HUES48 (cell line): ENCODE measurements at regions not wholly inside any gene's neighbourhood (a gene's known extent, or its start where the extent isn't known, plus 50 kb on each side); places are given as distances from the start of the nearest gene placed in this dataset.

ENCODE experiments used
- H3K27ac ChIP-seq: one replicate; pipeline ENCODE4 v1.7.0; 2013; ENCODE audit warnings: low read depth, low read length, inconsistent platforms
- H3K27me3 ChIP-seq: 2 replicates; pipeline ENCODE4 v1.6.1; 2013; ENCODE audit warnings: mild to moderate bottlenecking, low read length; ENCODE audit not compliant: control insufficient read depth, insufficient read depth
- H3K36me3 ChIP-seq: 2 replicates; pipeline ENCODE4 v1.6.1; 2013; ENCODE audit warnings: low read length; ENCODE audit not compliant: control insufficient read depth, insufficient read depth
- H3K4me1 ChIP-seq: 2 replicates; pipeline ENCODE4 v1.6.1; 2013; ENCODE audit warnings: mild to moderate bottlenecking, low read length; ENCODE audit not compliant: control insufficient read depth, insufficient read depth
- H3K4me3 ChIP-seq: 2 replicates; pipeline ENCODE4 v1.5.1; 2013; ENCODE audit warnings: mild to moderate bottlenecking, low read depth, low read length
- H3K9ac ChIP-seq: 2 replicates; pipeline ENCODE4 v1.6.1; 2013; ENCODE audit warnings: mild to moderate bottlenecking, low read depth, low read length, moderate library complexity
- H3K9me3 ChIP-seq: 2 replicates; pipeline ENCODE4 v1.6.1; 2013; ENCODE audit warnings: low read length; ENCODE audit not compliant: control insufficient read depth, insufficient read depth

GRCh38 chr4:14767142-14767541 lies 235.1 kb upstream of the CPEB2 start:
- Histone ChIP-seq H3K9me3 (no peaks in the 10 kb centered on the region), H3K36me3 (no peaks in the 10 kb centered on the region), H3K9ac (no peak overlapping the region), H3K4me1 (no peaks in the 10 kb centered on the region), H3K27ac (no peak overlapping the region), H3K27me3 (peaks cover 4% of the 10 kb centered on the region; the same call in 1 of the 2 replicates), H3K4me3 (no peak overlapping the region)

GRCh38 chr4:14768449-14768848 lies 233.8 kb upstream of the CPEB2 start:
- Histone ChIP-seq H3K4me1 (no peaks in the 10 kb centered on the region), H3K9ac (no peak overlapping the region), H3K36me3 (no peaks in the 10 kb centered on the region), H3K9me3 (no peaks in the 10 kb centered on the region), H3K27me3 (peaks cover 4% of the 10 kb centered on the region; the same call in 1 of the 2 replicates), H3K27ac (no peak overlapping the region), H3K4me3 (no peak overlapping the region)

GRCh38 chr4:14769993-14770392 lies 232.3 kb upstream of the CPEB2 start:
- no peak overlapping the region for H3K4me3 ChIP-seq
- H3K36me3 ChIP-seq, result no peaks in the 10 kb centered on the region
- H3K27ac ChIP-seq, result no peak overlapping the region
- no peak overlapping the region for H3K9ac ChIP-seq
- H3K4me1 ChIP-seq, result no peaks in the 10 kb centered on the region
- H3K27me3 ChIP-seq, result peaks cover 4% of the 10 kb centered on the region; the same call in 1 of the 2 replicates
- no peaks in the 10 kb centered on the region for H3K9me3 ChIP-seq

GRCh38 chr4:14771094-14771493 lies 231.2 kb upstream of the CPEB2 start:
- Histone ChIP-seq H3K27me3 (peaks cover 4% of the 10 kb centered on the region; the same call in 1 of the 2 replicates), H3K36me3 (no peaks in the 10 kb centered on the region), H3K27ac (no peak overlapping the region), H3K4me3 (no peak overlapping the region), H3K9ac (no peak overlapping the region), H3K4me1 (no peaks in the 10 kb centered on the region), H3K9me3 (no peaks in the 10 kb centered on the region)

GRCh38 chr4:14771504-14772175 lies 230.6 kb upstream of the CPEB2 start:
- Histone ChIP-seq H3K9me3 (no peaks in the 10 kb centered on the region), H3K27me3 (peaks cover 4% of the 10 kb centered on the region; the same call in 1 of the 2 replicates), H3K9ac (no peak overlapping the region), H3K4me1 (no peaks in the 10 kb centered on the region), H3K4me3 (no peak overlapping the region), H3K36me3 (no peaks in the 10 kb centered on the region), H3K27ac (no peak overlapping the region)

GRCh38 chr4:14772388-14772787 lies 229.9 kb upstream of the CPEB2 start:
- Histone ChIP-seq H3K9ac (no peak overlapping the region), H3K4me1 (no peaks in the 10 kb centered on the region), H3K27me3 (peaks cover 4% of the 10 kb centered on the region; the same call in 1 of the 2 replicates), H3K27ac (no peak overlapping the region), H3K9me3 (no peaks in the 10 kb centered on the region), H3K36me3 (no peaks in the 10 kb centered on the region), H3K4me3 (no peak overlapping the region)

- H3K4me3 ChIP-seq, result no peak overlapping the region
- H3K4me1 ChIP-seq, result no peaks in the 10 kb centered on the region
- H3K9me3 ChIP-seq, result peaks cover 4% of the 10 kb centered on the region; the same call in 1 of the 2 replicates
- no peak overlapping the region for H3K27ac ChIP-seq
- no peak overlapping the region for H3K9ac ChIP-seq
- no peaks in the 10 kb centered on the region for H3K36me3 ChIP-seq
- H3K27me3 ChIP-seq, result no peaks in the 10 kb centered on the region
Observed at GRCh38 chr4:14783011-14783877, 219.0 kb upstream of the CPEB2 start.

GRCh38 chr4:14787221-14787620 lies 215.1 kb upstream of the CPEB2 start:
- H3K4me3 ChIP-seq, result no peak overlapping the region
- H3K4me1 ChIP-seq, result no peaks in the 10 kb centered on the region
- peaks cover 11% of the 10 kb centered on the region for H3K9me3 ChIP-seq
- no peaks in the 10 kb centered on the region for H3K36me3 ChIP-seq
- no peak overlapping the region for H3K9ac ChIP-seq
- H3K27me3 ChIP-seq, result no peaks in the 10 kb centered on the region
- no peak overlapping the region for H3K27ac ChIP-seq

- Histone ChIP-seq H3K9ac (no peak overlapping the region), H3K4me3 (no peak overlapping the region), H3K27me3 (no peaks in the 10 kb centered on the region), H3K36me3 (no peaks in the 10 kb centered on the region), H3K4me1 (no peaks in the 10 kb centered on the region), H3K9me3 (peaks cover 14% of the 10 kb centered on the region), H3K27ac (no peak overlapping the region)
Observed at GRCh38 chr4:14787894-14788293, 214.4 kb upstream of the CPEB2 start.

GRCh38 chr4:14790494-14790893 lies 211.8 kb upstream of the CPEB2 start:
- Histone ChIP-seq H3K9me3 (peaks cover 14% of the 10 kb centered on the region), H3K4me3 (no peak overlapping the region), H3K4me1 (no peaks in the 10 kb centered on the region), H3K27ac (no peak overlapping the region), H3K9ac (no peak overlapping the region), H3K27me3 (no peaks in the 10 kb centered on the region), H3K36me3 (no peaks in the 10 kb centered on the region)

- Histone ChIP-seq H3K4me3 (no peak overlapping the region), H3K4me1 (no peaks in the 10 kb centered on the region), H3K27me3 (no peaks in the 10 kb centered on the region), H3K9me3 (peaks cover 10% of the 10 kb centered on the region), H3K9ac (no peak overlapping the region), H3K36me3 (no peaks in the 10 kb centered on the region), H3K27ac (no peak overlapping the region)
Observed at GRCh38 chr4:14792702-14793227, 209.5 kb upstream of the CPEB2 start.
